Upper lobe of left lung (tissue), 6 donors: ENCODE measurements at regions not wholly inside any gene's neighbourhood (a gene's known extent, or its start where the extent isn't known, plus 50 kb on each side); places are given as distances from the start of the nearest gene placed in this dataset.
A peak's percentile ranks its signal among the peaks of the same experiment; 100 is the strongest.

ENCODE experiments used
- ATAC-seq, 2 donors: fragments of 200-7000 bp; cut with Tn5 transposase; one replicate each; pipeline ENCODE4 v1.9.1; 2022; ENCODE audit warnings: mild to moderate bottlenecking in 2 of 2, moderate library complexity in 2 of 2; ENCODE audit not compliant: low FRiP score in 2 of 2
- DNase-seq, 2 donors: peaks; one replicate each; pipeline ENCODE4 v3.0.0-alpha.2; 2019 to 2020
- H3K27ac ChIP-seq, 4 donors: fragments of 200-600 bp; sonication (generic); one replicate each; pipeline ENCODE4 v1.5.1; 2016 to 2019
- H3K27me3 ChIP-seq, 4 donors: fragments of 200-600 bp; sonication (generic); one replicate each; pipeline ENCODE4 v1.5.1; 2017 to 2019
- H3K36me3 ChIP-seq, 4 donors: fragments of 200-600 bp; sonication (generic); one replicate each; pipeline ENCODE4 v1.5.1; 2016 to 2019
- H3K4me1 ChIP-seq, 4 donors: fragments of 200-600 bp; sonication (generic); one replicate each; pipeline ENCODE4 v1.5.1; 2018 to 2019
- H3K4me3 ChIP-seq, 4 donors: fragments of 200-600 bp; sonication (generic); one replicate each; pipeline ENCODE4 v1.5.1; 2017 to 2019; ENCODE audit warnings: mild to moderate bottlenecking in 2 of 4, moderate library complexity in 1 of 4
- H3K9me3 ChIP-seq, 4 donors: fragments of 200-600 bp; sonication (generic); one replicate each; pipeline ENCODE4 v1.5.1; 2018 to 2019
- CTCF ChIP-seq, 6 experiments: fragments of 450-650 bp in 4 of 6; fragments of 200-600 bp in 2 of 6; sonication (generic) in 2 of 6; IDR thresholded peaks; one replicate each; pipeline ENCODE4 v1.5.1; 2016 to 2019; ENCODE audit warnings: antibody characterized with exemption in 6 of 6
- EP300 ChIP-seq, 4 donors: sonication (generic); formaldehyde crosslinking; IDR thresholded peaks; one replicate each; pipeline ENCODE4 v1.5.1; 2017; ENCODE audit warnings: antibody characterized with exemption in 4 of 4, control low read depth in 2 of 4
- POLR2A ChIP-seq, 4 donors: fragments of 450-650 bp; IDR thresholded peaks; one replicate each; pipeline ENCODE4 v1.5.1; 2016 to 2017; ENCODE audit warnings: antibody characterized with exemption in 4 of 4, mild to moderate bottlenecking in 2 of 4
- POLR2AphosphoS5 ChIP-seq, 2 donors: sonication (generic); formaldehyde crosslinking; IDR thresholded peaks; one replicate each; pipeline ENCODE4 v1.5.1; 2017; ENCODE audit warnings: antibody characterized with exemption in 2 of 2
- WGBS, 2 donors: methylation state at CpG; one replicate each; pipeline ENCODE4 v1.1.5; 2017 to 2018; 5-methylcytosine and 5-hydroxymethylcytosine counted together
- donor health status: DM: no; HTN: no; CAD: no; lungs with moderate emphysema.
- donor health status: DM: no; HTN: yes; CAD: no; lungs with severe emphysema.

GRCh38 chr20:50431066-50431450, 79.1 kb upstream of the PTPN1 start:
- no peak for ATAC-seq
- H3K27ac ChIP-seq: peak overlapping the region in 2 of 4 donors; percentile 30 to 56
- H3K9me3 ChIP-seq: no peaks in the 10 kb centered on the region
- no peak for DNase-seq
- H3K4me1 ChIP-seq: peaks cover 20 to 46% (median 30%) of the 10 kb centered on the region in 4 donors
- no peaks in the 10 kb centered on the region for H3K27me3 ChIP-seq
- no peaks in the 10 kb centered on the region for H3K36me3 ChIP-seq
- no peak overlapping the region for H3K4me3 ChIP-seq
- 90% methylated on average over 9 of the region's 9 CpGs; no CpG with 5 or more reads in 1 of the 2 donors for WGBS, 2 donors
- TF ChIP-seq CTCF (IDR thresholded peaks at IDR 0.05): no peak
- no peak for TF ChIP-seq POLR2AphosphoS5 (IDR thresholded peaks at IDR 0.05)
- no peak for TF ChIP-seq EP300 (IDR thresholded peaks at IDR 0.05)
- TF ChIP-seq POLR2A (IDR thresholded peaks at IDR 0.05): no peak

DNA sequence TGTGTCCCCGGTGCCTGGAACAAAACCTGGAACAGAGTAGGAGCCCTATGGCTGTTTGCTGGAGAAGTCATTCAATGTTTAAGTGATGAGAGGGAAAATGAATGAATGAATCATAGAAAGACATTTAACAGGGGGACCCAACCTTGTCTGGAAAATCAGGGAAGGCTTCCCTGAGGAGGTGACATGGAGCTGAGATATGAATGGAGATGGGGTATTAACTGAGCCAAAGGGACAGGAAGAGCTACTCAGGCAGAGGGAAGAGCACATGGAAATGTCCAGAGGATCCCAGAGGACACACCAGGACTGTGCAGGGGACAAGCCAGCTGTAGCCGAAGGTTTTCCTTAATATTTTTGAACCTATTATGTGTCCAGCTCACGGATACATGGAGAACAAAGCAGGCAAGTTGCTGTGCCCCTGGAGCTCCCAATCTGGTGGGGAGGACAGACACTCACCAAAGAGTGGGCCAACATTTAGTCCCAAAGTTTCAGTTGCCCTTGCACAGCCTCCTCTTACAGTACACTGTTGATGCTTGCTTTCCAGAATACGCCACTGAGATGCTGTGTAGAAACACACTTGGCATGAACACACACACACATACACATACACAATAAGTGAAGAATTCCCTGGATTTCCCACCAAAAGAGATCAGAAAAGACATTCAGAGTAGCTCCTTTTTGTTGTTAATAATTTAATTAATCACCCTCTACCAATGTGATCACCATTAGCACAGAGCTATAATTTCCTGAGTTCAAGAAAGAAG, 77.0 kb upstream of the PTPN1 start:
- Histone ChIP-seq H3K27ac (peak overlapping the region in 2 of 4 donors; percentile 3 to 21), H3K4me3 (no peak overlapping the region), H3K9me3 (no peaks in the 10 kb centered on the region), H3K27me3 (no peaks in the 10 kb centered on the region), H3K36me3 (no peaks in the 10 kb centered on the region), H3K4me1 (peaks cover 7 to 28% (median 13%) of the 10 kb centered on the region in 4 donors)
- 90 to 91% methylated on average over 4 of the region's 4 CpGs for WGBS, 2 donors
- no peak for TF ChIP-seq EP300 (IDR thresholded peaks at IDR 0.05)
- no peak for TF ChIP-seq POLR2AphosphoS5 (IDR thresholded peaks at IDR 0.05)
- no peak for TF ChIP-seq CTCF (IDR thresholded peaks at IDR 0.05)
- no peak for TF ChIP-seq POLR2A (IDR thresholded peaks at IDR 0.05)
- ATAC-seq (no peak), DNase-seq (no peak)

GRCh38 chr20:50434321-50434652, 75.9 kb upstream of the PTPN1 start:
- H3K9me3 ChIP-seq: no peaks in the 10 kb centered on the region
- 95% methylated on average over 1 of the region's 1 CpG for WGBS, 2 donors
- DNase-seq (no peak), ATAC-seq (no peak)
- peaks cover 4 to 28% (median 12%) of the 10 kb centered on the region in 4 donors for H3K4me1 ChIP-seq
- H3K27ac ChIP-seq: peak overlapping the region in 3 of 4 donors; percentile 31 to 65 (median 55)
- TF ChIP-seq EP300 (IDR thresholded peaks at IDR 0.05) (no peak), POLR2AphosphoS5 (IDR thresholded peaks at IDR 0.05) (no peak), CTCF (IDR thresholded peaks at IDR 0.05) (no peak), POLR2A (IDR thresholded peaks at IDR 0.05) (no peak)
- no peaks in the 10 kb centered on the region for H3K27me3 ChIP-seq
- H3K4me3 ChIP-seq: no peak overlapping the region
- H3K36me3 ChIP-seq: no peaks in the 10 kb centered on the region

DNA sequence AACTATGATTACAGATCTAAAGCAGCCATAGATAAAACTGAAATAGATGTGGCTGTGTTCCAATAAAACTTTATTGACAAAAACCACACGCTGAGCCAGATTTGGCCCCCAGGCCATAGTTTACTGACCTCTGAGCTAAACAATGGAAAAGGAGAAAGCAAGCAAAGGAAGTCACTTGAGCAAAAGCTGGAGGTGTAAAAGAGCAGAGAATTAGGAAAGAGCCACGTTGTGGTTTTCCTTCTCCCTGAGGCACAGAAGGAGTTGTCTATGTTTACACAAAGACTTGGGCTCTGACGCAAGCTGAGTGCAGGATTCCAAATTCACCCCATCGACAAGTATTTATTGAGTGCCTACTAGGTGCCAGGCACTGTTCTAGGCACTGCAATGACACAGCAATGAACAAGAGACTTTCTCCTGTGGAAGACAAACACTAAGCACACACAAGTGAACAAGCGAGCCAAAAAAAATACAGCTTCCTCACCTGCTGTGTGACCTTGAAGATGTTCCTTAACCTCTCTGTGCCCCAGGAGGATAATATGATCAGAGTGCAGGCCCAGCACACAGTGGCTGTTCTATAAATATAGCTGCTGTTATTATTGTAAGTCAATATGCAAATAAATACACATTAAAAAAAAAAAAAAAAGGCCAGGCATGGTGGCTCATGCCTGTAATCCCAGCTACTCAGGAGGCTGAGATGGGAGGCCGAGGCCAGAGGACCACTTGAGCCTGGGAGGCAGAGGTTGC, 75.4 kb upstream of the PTPN1 start:
- peak in 1 of 2 donors; percentile 61 for ATAC-seq
- peak overlapping the region in 3 of 4 donors; percentile 46 to 65 (median 55) for H3K27ac ChIP-seq
- H3K27me3 ChIP-seq: no peaks in the 10 kb centered on the region
- H3K4me1 ChIP-seq: peaks cover 4 to 28% (median 12%) of the 10 kb centered on the region in 4 donors
- peak in 1 of 2 donors; percentile 78 for DNase-seq
- TF ChIP-seq CTCF (IDR thresholded peaks at IDR 0.05) (no peak), POLR2AphosphoS5 (IDR thresholded peaks at IDR 0.05) (peak; percentile 30 to 75), EP300 (IDR thresholded peaks at IDR 0.05) (peak in 3 of 4 donors; percentile 21 to 50 (median 35)), POLR2A (IDR thresholded peaks at IDR 0.05) (no peak)
- no peaks in the 10 kb centered on the region for H3K9me3 ChIP-seq
- no peaks in the 10 kb centered on the region for H3K36me3 ChIP-seq
- H3K4me3 ChIP-seq: no peak overlapping the region
- 38 to 54% methylated on average over 5 to 6 of the region's 6 CpGs for WGBS, 2 donors
